CD14-positive monocyte (primary cell): ENCODE measurements at regions not wholly inside any gene's neighbourhood (a gene's known extent, or its start where the extent isn't known, plus 50 kb on each side); places are given as distances from the start of the nearest gene placed in this dataset.

Experiments used
- DNase-seq, 3 donors: peaks; one replicate each; pipeline ENCODE4 v3.0.0-alpha.2; 2011 to 2022
- H2AFZ ChIP-seq: 2 replicates; pipeline ENCODE4 v1.6.0; 2012; ENCODE audit warnings: mild to moderate bottlenecking, low read depth, low read length, inconsistent platforms; ENCODE audit not compliant: insufficient read depth, poor library complexity, severe bottlenecking
- H3K27ac ChIP-seq, 2 donors: 1 replicate in 1 of 2; 2 replicates in 1 of 2; pipeline ENCODE4 v1.5.1; 2012 to 2013; ENCODE audit warnings: low read length in 2 of 2, control low read depth in 1 of 2, inconsistent platforms in 1 of 2, low read depth in 1 of 2, mild to moderate bottlenecking in 1 of 2
- H3K27me3 ChIP-seq, 2 donors: one replicate each; pipeline versions ENCODE4 v1.6.0 to v1.6.1; 2011 to 2013; ENCODE audit warnings: low read length in 2 of 2; ENCODE audit not compliant: control insufficient read depth in 2 of 2, insufficient read depth in 2 of 2
- H3K36me3 ChIP-seq, 2 donors: replicated peaks in 1 of 2; 1 replicate in 1 of 2; 2 replicates in 1 of 2; pipeline versions ENCODE4 v1.5.1 to v1.6.1; 2012 to 2013; ENCODE audit warnings: low read length in 2 of 2, control low read depth in 1 of 2, inconsistent platforms in 1 of 2, mild to moderate bottlenecking in 1 of 2; ENCODE audit not compliant: insufficient read depth in 2 of 2, control insufficient read depth in 1 of 2
- H3K4me1 ChIP-seq, 2 donors: 1 replicate in 1 of 2; 2 replicates in 1 of 2; pipeline versions ENCODE4 v1.5.1 to v1.6.1; 2012 to 2013; ENCODE audit warnings: low read length in 2 of 2, control low read depth in 1 of 2, inconsistent platforms in 1 of 2, mild to moderate bottlenecking in 1 of 2, moderate library complexity in 1 of 2; ENCODE audit not compliant: insufficient read depth in 2 of 2, control insufficient read depth in 1 of 2
- H3K4me2 ChIP-seq: replicated peaks from 2 replicates; pipeline ENCODE3; 2012; ENCODE audit warnings: low read length, moderate library complexity, mild to moderate bottlenecking; ENCODE audit not compliant: poor library complexity, severe bottlenecking; ENCODE audit errors: extremely low read depth
- H3K4me3 ChIP-seq, 3 experiments: fragments of 200-600 bp in 1 of 3; sonication (generic) in 1 of 3; replicated peaks in 1 of 3; 1 replicate in 2 of 3; 2 replicates in 1 of 3; pipeline ENCODE4 v1.5.1; 2011 to 2013; ENCODE audit warnings: low read length in 3 of 3, mild to moderate bottlenecking in 3 of 3, control low read depth in 2 of 3, low read depth in 2 of 3, inconsistent platforms in 1 of 3, moderate library complexity in 1 of 3
- H3K79me2 ChIP-seq: 2 replicates; pipeline ENCODE4 v1.6.0; 2012; ENCODE audit warnings: mild to moderate bottlenecking, control low read depth, inconsistent platforms, low read length, moderate library complexity; ENCODE audit not compliant: insufficient read depth
- H3K9ac ChIP-seq: 2 replicates; pipeline ENCODE4 v1.6.0; 2017; ENCODE audit warnings: low read length, mild to moderate bottlenecking; ENCODE audit not compliant: insufficient read depth, poor library complexity, severe bottlenecking
- H3K9me3 ChIP-seq, 2 donors: replicated peaks in 1 of 2; 1 replicate in 1 of 2; 2 replicates in 1 of 2; pipeline versions ENCODE4 v1.5.1 to v1.6.1; 2012 to 2013; ENCODE audit warnings: low read length in 2 of 2, control low read depth in 1 of 2; ENCODE audit not compliant: control insufficient read depth in 1 of 2, insufficient read depth in 1 of 2
- H4K20me1 ChIP-seq: 2 replicates; pipeline ENCODE4 v1.6.0; 2012; ENCODE audit warnings: mild to moderate bottlenecking, low read length, control low read depth, moderate library complexity; ENCODE audit not compliant: insufficient read depth
- H3K27ac Mint-ChIP-seq, 7 donors: one replicate each; pipeline ENCODE4 v1.8.0; 2020; ENCODE audit warnings: mild to moderate bottlenecking in 7 of 7, mixed read lengths in 7 of 7, moderate library complexity in 6 of 7, inconsistent platforms in 2 of 7
- H3K27me3 Mint-ChIP-seq, 3 donors: one replicate each; pipeline ENCODE4 v1.8.0; 2021 to 2022; ENCODE audit warnings: low read depth in 3 of 3, mild to moderate bottlenecking in 3 of 3, mixed read lengths in 3 of 3, moderate library complexity in 3 of 3, inconsistent platforms in 1 of 3
- H3K36me3 Mint-ChIP-seq, 2 donors: one replicate each; pipeline ENCODE4 v1.8.0; 2020; ENCODE audit warnings: mixed read lengths in 2 of 2, inconsistent platforms in 1 of 2, mild to moderate bottlenecking in 1 of 2
- H3K4me1 Mint-ChIP-seq: one replicate; pipeline ENCODE4 v1.8.0; 2020; ENCODE audit warnings: mild to moderate bottlenecking, mixed read lengths
- H3K4me3 Mint-ChIP-seq, 2 donors: one replicate each; pipeline ENCODE4 v1.8.0; 2020; ENCODE audit warnings: mild to moderate bottlenecking in 2 of 2, mixed read lengths in 2 of 2, moderate library complexity in 1 of 2
- H3K9me3 Mint-ChIP-seq, 7 donors: one replicate each; pipeline ENCODE4 v1.8.0; 2020 to 2022; ENCODE audit warnings: mixed read lengths in 7 of 7, mild to moderate bottlenecking in 6 of 7, moderate library complexity in 6 of 7, inconsistent platforms in 2 of 7
- WGBS: methylation state at CpG from one replicate; pipeline ENCODE4 v1.1.5; 2013; ENCODE audit warnings: missing lambda C conversion rate; ENCODE audit not compliant: insufficient coverage; 5-methylcytosine and 5-hydroxymethylcytosine counted together
- intact Hi-C, 2 donors: fragments of 100-400 bp; cut with micrococcal nuclease; formaldehyde crosslinking; loops; one replicate each; pipeline versions ENCODE4 v1.15.0 to v1.15.1; 2023
- TF ChIP-seq, protein P1 (sequence below): fragments of 200-600 bp; IDR thresholded peaks from one replicate; pipeline ENCODE4 v1.8.0; 2022; ENCODE audit warnings: antibody characterized with exemption, mild to moderate bottlenecking

DNA sequence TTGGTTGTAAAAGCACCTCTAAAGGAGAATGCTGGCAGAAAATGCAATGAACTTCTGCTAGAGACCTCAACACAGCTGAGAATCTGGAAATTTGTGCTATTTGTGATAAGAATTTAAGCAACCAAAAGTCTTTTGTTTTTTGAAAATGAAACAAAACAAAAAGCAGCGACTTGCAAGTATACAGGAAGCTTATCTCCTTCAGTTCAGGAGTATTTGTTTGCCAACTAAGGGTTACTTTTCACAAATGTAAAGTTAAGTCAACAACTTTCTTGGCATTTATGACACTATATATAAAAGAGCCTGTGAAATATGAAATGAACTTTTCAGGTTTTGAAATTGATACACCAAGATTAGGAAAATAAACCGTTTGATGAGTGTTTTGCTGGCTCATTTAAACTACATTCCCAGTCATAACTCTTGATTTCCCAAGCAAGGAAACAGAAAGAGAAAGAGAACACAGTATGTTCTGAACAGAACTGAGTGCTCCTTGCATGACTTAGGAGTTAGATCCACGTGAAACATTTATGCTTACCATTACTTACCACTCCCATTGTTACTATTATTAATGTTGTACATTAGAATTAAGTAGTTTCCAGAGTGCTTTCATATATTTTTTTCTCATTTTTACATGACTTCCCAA, 92.3 kb upstream of the COL8A1 start:
- Histone ChIP-seq H4K20me1 (no peaks in the 10 kb centered on the region), H3K4me2 (no peak overlapping the region), H3K27ac (no peak overlapping the region), H3K4me3 (no peak overlapping the region), H3K4me1 (no peaks in the 10 kb centered on the region), H3K9me3 (no peaks in the 10 kb centered on the region), H2AFZ (no peak overlapping the region), H3K79me2 (no peaks in the 10 kb centered on the region), H3K9ac (no peak overlapping the region), H3K36me3 (no peaks in the 10 kb centered on the region), H3K27me3 (no peaks in the 10 kb centered on the region)
- intact Hi-C loops: no loop called here
- H3K36me3 Mint-ChIP-seq: no peaks in the 10 kb centered on the region
- DNase-seq: no peak
- H3K4me1 Mint-ChIP-seq: no peaks in the 10 kb centered on the region
- H3K9me3 Mint-ChIP-seq: peaks cover 0 to 4% (median 0%) of the 10 kb centered on the region in 7 donors
- TF ChIP-seq, protein P1, sequence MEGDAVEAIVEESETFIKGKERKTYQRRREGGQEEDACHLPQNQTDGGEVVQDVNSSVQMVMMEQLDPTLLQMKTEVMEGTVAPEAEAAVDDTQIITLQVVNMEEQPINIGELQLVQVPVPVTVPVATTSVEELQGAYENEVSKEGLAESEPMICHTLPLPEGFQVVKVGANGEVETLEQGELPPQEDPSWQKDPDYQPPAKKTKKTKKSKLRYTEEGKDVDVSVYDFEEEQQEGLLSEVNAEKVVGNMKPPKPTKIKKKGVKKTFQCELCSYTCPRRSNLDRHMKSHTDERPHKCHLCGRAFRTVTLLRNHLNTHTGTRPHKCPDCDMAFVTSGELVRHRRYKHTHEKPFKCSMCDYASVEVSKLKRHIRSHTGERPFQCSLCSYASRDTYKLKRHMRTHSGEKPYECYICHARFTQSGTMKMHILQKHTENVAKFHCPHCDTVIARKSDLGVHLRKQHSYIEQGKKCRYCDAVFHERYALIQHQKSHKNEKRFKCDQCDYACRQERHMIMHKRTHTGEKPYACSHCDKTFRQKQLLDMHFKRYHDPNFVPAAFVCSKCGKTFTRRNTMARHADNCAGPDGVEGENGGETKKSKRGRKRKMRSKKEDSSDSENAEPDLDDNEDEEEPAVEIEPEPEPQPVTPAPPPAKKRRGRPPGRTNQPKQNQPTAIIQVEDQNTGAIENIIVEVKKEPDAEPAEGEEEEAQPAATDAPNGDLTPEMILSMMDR: no peak
- H3K27me3 Mint-ChIP-seq: peaks cover 0 to 1% (median 0%) of the 10 kb centered on the region in 3 donors
- H3K27ac Mint-ChIP-seq: no peak overlapping the region
- no peak overlapping the region for H3K4me3 Mint-ChIP-seq
- WGBS: no CpG with 5 or more reads among the region's 3 CpGs

DNA sequence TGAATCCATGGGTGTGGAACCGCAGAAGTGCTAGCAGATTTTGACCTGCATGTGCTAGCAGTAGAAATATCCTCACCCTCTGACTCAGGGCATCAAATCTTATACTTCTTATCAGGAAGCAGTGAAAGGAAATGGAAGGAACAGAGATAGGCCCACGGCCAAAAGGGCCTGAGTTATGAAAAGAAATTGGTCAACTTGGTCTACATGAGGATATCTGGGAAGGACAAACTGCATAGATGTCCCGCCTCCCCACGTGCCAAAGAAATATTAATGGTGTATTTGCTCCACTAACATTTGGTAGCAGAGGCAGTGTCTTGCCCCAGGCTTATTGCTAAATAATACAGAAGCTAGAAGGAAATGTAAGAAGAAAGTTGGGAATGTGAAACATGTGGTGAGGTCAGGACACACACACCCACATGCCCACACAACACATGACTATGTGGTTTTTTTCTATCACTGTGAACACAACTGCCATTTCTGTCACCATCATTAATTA, 93.6 kb upstream of the COL8A1 start:
- Histone ChIP-seq H3K27ac (no peak overlapping the region), H3K79me2 (no peaks in the 10 kb centered on the region), H3K9ac (no peak overlapping the region), H3K9me3 (no peaks in the 10 kb centered on the region), H3K27me3 (no peaks in the 10 kb centered on the region), H4K20me1 (no peaks in the 10 kb centered on the region), H3K4me3 (no peak overlapping the region), H3K4me2 (no peak overlapping the region), H3K4me1 (no peaks in the 10 kb centered on the region), H2AFZ (no peak overlapping the region), H3K36me3 (no peaks in the 10 kb centered on the region)
- H3K27ac Mint-ChIP-seq: no peak overlapping the region
- no peaks in the 10 kb centered on the region for H3K36me3 Mint-ChIP-seq
- TF ChIP-seq, protein P1: no peak
- intact Hi-C loops: no loop called here
- no peak for DNase-seq
- H3K27me3 Mint-ChIP-seq: peaks cover 0 to 1% (median 0%) of the 10 kb centered on the region in 3 donors
- peaks cover 0 to 4% (median 0%) of the 10 kb centered on the region in 7 donors for H3K9me3 Mint-ChIP-seq
- H3K4me3 Mint-ChIP-seq: no peak overlapping the region
- 14% methylated on average over 1 of the region's 4 CpGs for WGBS
- H3K4me1 Mint-ChIP-seq: no peaks in the 10 kb centered on the region
